Osteocyte (in vitro differentiated cells): ENCODE measurements at regions not wholly inside any gene's neighbourhood (a gene's known extent, or its start where the extent isn't known, plus 50 kb on each side); places are given as distances from the start of the nearest gene placed in this dataset.
A peak's percentile ranks its signal among the peaks of the same experiment; 100 is the strongest.

Experiments
- DNase-seq: peaks from one replicate; pipeline ENCODE4 v3.0.0; 2021; ENCODE audit warnings: mixed read lengths; ENCODE audit not compliant: unreplicated experiment; ENCODE audit errors: extremely low spot score
- H3K27ac Mint-ChIP-seq: one replicate; pipeline ENCODE4 v1.8.0; 2021; ENCODE audit warnings: mild to moderate bottlenecking, mixed read lengths; ENCODE audit not compliant: unreplicated experiment
- H3K27me3 Mint-ChIP-seq: one replicate; pipeline ENCODE4 v1.8.0; 2021; ENCODE audit warnings: mixed read lengths; ENCODE audit not compliant: unreplicated experiment
- H3K36me3 Mint-ChIP-seq: one replicate; pipeline ENCODE4 v1.8.0; 2021; ENCODE audit warnings: mixed read lengths; ENCODE audit not compliant: unreplicated experiment
- H3K4me1 Mint-ChIP-seq: one replicate; pipeline ENCODE4 v1.8.0; 2021; ENCODE audit warnings: mixed read lengths; ENCODE audit not compliant: unreplicated experiment
- H3K4me3 Mint-ChIP-seq: one replicate; pipeline ENCODE4 v1.8.0; 2021; ENCODE audit warnings: mild to moderate bottlenecking, moderate library complexity, mixed read lengths; ENCODE audit not compliant: unreplicated experiment
- H3K9me3 Mint-ChIP-seq: one replicate; pipeline ENCODE4 v1.8.0; 2021; ENCODE audit warnings: mixed read lengths; ENCODE audit not compliant: unreplicated experiment
- CTCF ChIP-seq: fragments of 200-600 bp; sonication (generic); IDR thresholded peaks from 2 replicates; pipeline ENCODE4 v1.5.0; 2021; ENCODE audit warnings: antibody characterized with exemption, mild to moderate bottlenecking, moderate library complexity

GRCh38 chr6:115634887-115635286 is 425.8 kb downstream of the FRK start:
- H3K4me1 Mint-ChIP-seq, result no peaks in the 10 kb centered on the region
- TF ChIP-seq CTCF, result peak; percentile 8
- H3K27ac Mint-ChIP-seq, result no peak overlapping the region
- H3K27me3 Mint-ChIP-seq, result no peaks in the 10 kb centered on the region
- H3K36me3 Mint-ChIP-seq, result no peaks in the 10 kb centered on the region
- no peaks in the 10 kb centered on the region for H3K9me3 Mint-ChIP-seq
- H3K4me3 Mint-ChIP-seq, result no peak overlapping the region
- no peak for DNase-seq

- TF ChIP-seq CTCF, result no peak
- no peak for DNase-seq
- Mint-ChIP-seq H3K36me3 (no peaks in the 10 kb centered on the region), H3K4me1 (no peaks in the 10 kb centered on the region), H3K9me3 (no peaks in the 10 kb centered on the region), H3K27me3 (no peaks in the 10 kb centered on the region), H3K27ac (no peak overlapping the region), H3K4me3 (no peak overlapping the region)
Measured at GRCh38 chr6:115634131-115634530, 426.6 kb downstream of the FRK start.

- TF ChIP-seq CTCF, result no peak
- DNase-seq, result no peak
- no peaks in the 10 kb centered on the region for H3K4me1 Mint-ChIP-seq
- H3K4me3 Mint-ChIP-seq, result no peak overlapping the region
- H3K27ac Mint-ChIP-seq, result no peak overlapping the region
- H3K9me3 Mint-ChIP-seq, result no peaks in the 10 kb centered on the region
- H3K27me3 Mint-ChIP-seq, result no peaks in the 10 kb centered on the region
- no peaks in the 10 kb centered on the region for H3K36me3 Mint-ChIP-seq
Measured at GRCh38 chr6:115631028-115631427, 429.7 kb downstream of the FRK start.

GRCh38 chr6:115630424-115631024 is 430.2 kb downstream of the FRK start:
- H3K36me3 Mint-ChIP-seq, result no peaks in the 10 kb centered on the region
- TF ChIP-seq CTCF, result no peak
- H3K27me3 Mint-ChIP-seq, result no peaks in the 10 kb centered on the region
- H3K9me3 Mint-ChIP-seq, result peaks cover 4% of the 10 kb centered on the region
- no peak overlapping the region for H3K4me3 Mint-ChIP-seq
- no peaks in the 10 kb centered on the region for H3K4me1 Mint-ChIP-seq
- no peak for DNase-seq
- no peak overlapping the region for H3K27ac Mint-ChIP-seq

GRCh38 chr6:115629415-115629814 is 431.3 kb downstream of the FRK start:
- Mint-ChIP-seq H3K9me3 (peaks cover 6% of the 10 kb centered on the region), H3K4me3 (no peak overlapping the region), H3K36me3 (no peaks in the 10 kb centered on the region), H3K27ac (no peak overlapping the region), H3K27me3 (no peaks in the 10 kb centered on the region), H3K4me1 (no peaks in the 10 kb centered on the region)
- DNase-seq, result no peak
- TF ChIP-seq CTCF, result no peak
